ENCODE measurements at regions not wholly inside any gene's neighbourhood (a gene's known extent, or its start where the extent isn't known, plus 50 kb on each side); places are given as distances from the start of the nearest gene placed in this dataset.
A peak's percentile ranks its signal among the peaks of the same experiment; 100 is the strongest.

DNA sequence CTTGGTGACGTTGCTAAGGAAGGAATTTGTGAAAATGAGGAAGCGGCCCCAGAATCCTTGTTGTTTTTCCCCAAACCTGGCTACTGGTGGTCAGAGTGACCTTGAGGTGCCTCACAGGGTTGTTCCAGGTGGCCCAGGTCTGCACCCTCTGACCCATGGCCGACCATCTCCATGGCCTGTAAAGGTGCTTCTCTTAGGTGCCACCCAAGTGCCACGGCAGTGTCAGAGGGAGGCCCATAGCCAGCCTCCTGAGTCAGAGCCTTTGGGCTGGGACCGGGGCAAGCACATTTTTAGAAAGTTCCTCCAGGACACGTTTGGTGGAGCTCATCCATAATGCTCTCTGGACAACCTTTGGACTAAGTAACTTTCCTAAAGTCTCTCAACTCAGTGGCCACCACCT lies 83.9 kb upstream of the IRS2 start (continued):
- no peak for TF ChIP-seq POLR2AphosphoS5 (IDR thresholded peaks at IDR 0.05; ENCODE audit: low read depth)
- no peak for TF ChIP-seq ZNF331 (CRISPR knock-in tag; IDR thresholded peaks at IDR 0.05; ENCODE audit: low read depth)
- TF ChIP-seq, protein P1, sequence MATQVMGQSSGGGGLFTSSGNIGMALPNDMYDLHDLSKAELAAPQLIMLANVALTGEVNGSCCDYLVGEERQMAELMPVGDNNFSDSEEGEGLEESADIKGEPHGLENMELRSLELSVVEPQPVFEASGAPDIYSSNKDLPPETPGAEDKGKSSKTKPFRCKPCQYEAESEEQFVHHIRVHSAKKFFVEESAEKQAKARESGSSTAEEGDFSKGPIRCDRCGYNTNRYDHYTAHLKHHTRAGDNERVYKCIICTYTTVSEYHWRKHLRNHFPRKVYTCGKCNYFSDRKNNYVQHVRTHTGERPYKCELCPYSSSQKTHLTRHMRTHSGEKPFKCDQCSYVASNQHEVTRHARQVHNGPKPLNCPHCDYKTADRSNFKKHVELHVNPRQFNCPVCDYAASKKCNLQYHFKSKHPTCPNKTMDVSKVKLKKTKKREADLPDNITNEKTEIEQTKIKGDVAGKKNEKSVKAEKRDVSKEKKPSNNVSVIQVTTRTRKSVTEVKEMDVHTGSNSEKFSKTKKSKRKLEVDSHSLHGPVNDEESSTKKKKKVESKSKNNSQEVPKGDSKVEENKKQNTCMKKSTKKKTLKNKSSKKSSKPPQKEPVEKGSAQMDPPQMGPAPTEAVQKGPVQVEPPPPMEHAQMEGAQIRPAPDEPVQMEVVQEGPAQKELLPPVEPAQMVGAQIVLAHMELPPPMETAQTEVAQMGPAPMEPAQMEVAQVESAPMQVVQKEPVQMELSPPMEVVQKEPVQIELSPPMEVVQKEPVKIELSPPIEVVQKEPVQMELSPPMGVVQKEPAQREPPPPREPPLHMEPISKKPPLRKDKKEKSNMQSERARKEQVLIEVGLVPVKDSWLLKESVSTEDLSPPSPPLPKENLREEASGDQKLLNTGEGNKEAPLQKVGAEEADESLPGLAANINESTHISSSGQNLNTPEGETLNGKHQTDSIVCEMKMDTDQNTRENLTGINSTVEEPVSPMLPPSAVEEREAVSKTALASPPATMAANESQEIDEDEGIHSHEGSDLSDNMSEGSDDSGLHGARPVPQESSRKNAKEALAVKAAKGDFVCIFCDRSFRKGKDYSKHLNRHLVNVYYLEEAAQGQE (IDR thresholded peaks at IDR 0.05; ENCODE audit: unreplicated experiment) = no peak
- TF ChIP-seq, protein P2, sequence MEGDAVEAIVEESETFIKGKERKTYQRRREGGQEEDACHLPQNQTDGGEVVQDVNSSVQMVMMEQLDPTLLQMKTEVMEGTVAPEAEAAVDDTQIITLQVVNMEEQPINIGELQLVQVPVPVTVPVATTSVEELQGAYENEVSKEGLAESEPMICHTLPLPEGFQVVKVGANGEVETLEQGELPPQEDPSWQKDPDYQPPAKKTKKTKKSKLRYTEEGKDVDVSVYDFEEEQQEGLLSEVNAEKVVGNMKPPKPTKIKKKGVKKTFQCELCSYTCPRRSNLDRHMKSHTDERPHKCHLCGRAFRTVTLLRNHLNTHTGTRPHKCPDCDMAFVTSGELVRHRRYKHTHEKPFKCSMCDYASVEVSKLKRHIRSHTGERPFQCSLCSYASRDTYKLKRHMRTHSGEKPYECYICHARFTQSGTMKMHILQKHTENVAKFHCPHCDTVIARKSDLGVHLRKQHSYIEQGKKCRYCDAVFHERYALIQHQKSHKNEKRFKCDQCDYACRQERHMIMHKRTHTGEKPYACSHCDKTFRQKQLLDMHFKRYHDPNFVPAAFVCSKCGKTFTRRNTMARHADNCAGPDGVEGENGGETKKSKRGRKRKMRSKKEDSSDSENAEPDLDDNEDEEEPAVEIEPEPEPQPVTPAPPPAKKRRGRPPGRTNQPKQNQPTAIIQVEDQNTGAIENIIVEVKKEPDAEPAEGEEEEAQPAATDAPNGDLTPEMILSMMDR (conservative IDR thresholded peaks at IDR 0.05; ENCODE audit: low read depth in 2 of 2) = no peak
- TF ChIP-seq STAT1 (IDR thresholded peaks at IDR 0.05; ENCODE audit: unreplicated experiment) = no peak
- TF ChIP-seq NANOG (IDR thresholded peaks at IDR 0.05; ENCODE audit: borderline replicate concordance) = no peak
- no peak for TF ChIP-seq ZNF114 (CRISPR knock-in tag; IDR thresholded peaks at IDR 0.05)
- no peak for TF ChIP-seq EZH2 (IDR thresholded peaks at IDR 0.05; ENCODE audit: low read depth, unreplicated experiment)
- TF ChIP-seq EZH2phosphoT487 (IDR thresholded peaks at IDR 0.05; ENCODE audit: unreplicated experiment) = no peak
- TF ChIP-seq, protein P3, sequence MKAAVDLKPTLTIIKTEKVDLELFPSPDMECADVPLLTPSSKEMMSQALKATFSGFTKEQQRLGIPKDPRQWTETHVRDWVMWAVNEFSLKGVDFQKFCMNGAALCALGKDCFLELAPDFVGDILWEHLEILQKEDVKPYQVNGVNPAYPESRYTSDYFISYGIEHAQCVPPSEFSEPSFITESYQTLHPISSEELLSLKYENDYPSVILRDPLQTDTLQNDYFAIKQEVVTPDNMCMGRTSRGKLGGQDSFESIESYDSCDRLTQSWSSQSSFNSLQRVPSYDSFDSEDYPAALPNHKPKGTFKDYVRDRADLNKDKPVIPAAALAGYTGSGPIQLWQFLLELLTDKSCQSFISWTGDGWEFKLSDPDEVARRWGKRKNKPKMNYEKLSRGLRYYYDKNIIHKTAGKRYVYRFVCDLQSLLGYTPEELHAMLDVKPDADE (IDR thresholded peaks at IDR 0.05) = no peak
- no peak for TF ChIP-seq CREB1 (CRISPR knock-in tag; IDR thresholded peaks at IDR 0.05; ENCODE audit: low read depth)

DNA sequence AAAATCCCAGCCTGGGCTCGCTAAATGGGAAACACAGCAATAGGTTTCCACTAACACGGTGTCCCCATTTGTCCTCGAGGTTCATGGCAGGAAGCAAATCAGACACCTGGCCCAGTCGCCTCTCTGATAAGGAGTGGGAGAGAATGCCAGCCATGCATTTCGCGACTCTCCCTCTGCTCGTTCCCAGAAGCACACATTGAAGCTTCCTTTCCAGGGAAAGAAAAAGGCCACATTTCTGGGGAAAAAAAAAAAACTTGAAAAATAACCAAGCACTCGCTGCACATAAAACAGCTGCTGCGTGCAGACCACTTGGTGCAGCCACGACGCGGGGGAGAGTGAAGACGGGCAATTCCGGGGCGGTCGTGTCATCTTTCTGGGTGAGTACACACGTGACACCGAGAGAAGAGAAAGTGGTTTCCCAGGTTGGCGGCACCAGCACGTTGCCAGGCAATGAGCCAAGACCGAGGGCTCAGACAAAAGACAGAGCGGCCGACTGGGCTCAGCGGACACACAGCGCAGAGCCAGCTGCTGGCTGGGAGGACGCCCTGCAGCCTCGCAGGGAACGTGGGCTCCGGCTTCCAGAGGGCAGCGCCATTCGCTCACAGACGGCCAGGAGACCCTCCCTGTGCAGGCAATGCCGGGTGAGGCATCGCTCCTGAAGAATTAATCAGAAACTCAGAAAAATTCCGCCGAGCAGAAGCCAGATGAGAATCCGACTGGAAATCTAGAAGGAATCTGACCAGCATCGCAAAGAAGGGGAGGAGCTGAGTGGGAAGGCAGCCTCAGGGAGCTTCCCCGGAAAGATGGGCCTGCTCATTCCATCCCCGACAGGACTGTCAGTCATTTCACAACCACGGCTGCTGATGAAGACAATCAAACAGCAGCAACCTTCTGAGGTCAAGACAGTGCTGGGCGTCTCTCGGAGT lies 83.2 kb upstream of the IRS2 start:
- peaks cover 11% of the 10 kb centered on the region for H3K4me1 Mint-ChIP-seq
- no peak overlapping the region for H3K4me3 ChIP-seq
- no peaks in the 10 kb centered on the region for H3K9me2 ChIP-seq (ENCODE audit: insufficient read depth)
- no peaks in the 10 kb centered on the region for H3K79me2 ChIP-seq (replicated peaks; ENCODE audit: insufficient read depth)
- no peaks in the 10 kb centered on the region for H3K4me1 ChIP-seq (ENCODE audit: insufficient read depth)
- H3K27me3 Mint-ChIP-seq (ENCODE audit: insufficient read depth, low read depth, poor library complexity) = no peaks in the 10 kb centered on the region
- H3K27ac ChIP-seq (ENCODE audit: low read depth) = no peak overlapping the region
- no peaks in the 10 kb centered on the region for H3F3A ChIP-seq (replicated peaks; ENCODE audit: low read depth)
- DNase-seq (ENCODE audit: low spot score) = peak; percentile 28
- no peaks in the 10 kb centered on the region for H3K9me3 Mint-ChIP-seq
- no peaks in the 10 kb centered on the region for H3K36me3 ChIP-seq (ENCODE audit: insufficient read depth)
- H4K20me1 ChIP-seq (replicated peaks; ENCODE audit: insufficient read depth) = no peaks in the 10 kb centered on the region
- H3K36me3 Mint-ChIP-seq (ENCODE audit: low read depth) = no peaks in the 10 kb centered on the region
- no peak overlapping the region for H3K27ac Mint-ChIP-seq
- H3K4me2 ChIP-seq = no peak overlapping the region
- no peaks in the 10 kb centered on the region for H3K27me3 ChIP-seq (ENCODE audit: insufficient read depth)
- H2AFZ ChIP-seq = peak overlapping the region; percentile 84
- peak; percentile 89 for ATAC-seq
- no peak overlapping the region for H3K4me3 Mint-ChIP-seq
- no peak for TF ChIP-seq CREB1 (CRISPR knock-in tag; IDR thresholded peaks at IDR 0.05; ENCODE audit: low read depth)
- TF ChIP-seq, protein P4, sequence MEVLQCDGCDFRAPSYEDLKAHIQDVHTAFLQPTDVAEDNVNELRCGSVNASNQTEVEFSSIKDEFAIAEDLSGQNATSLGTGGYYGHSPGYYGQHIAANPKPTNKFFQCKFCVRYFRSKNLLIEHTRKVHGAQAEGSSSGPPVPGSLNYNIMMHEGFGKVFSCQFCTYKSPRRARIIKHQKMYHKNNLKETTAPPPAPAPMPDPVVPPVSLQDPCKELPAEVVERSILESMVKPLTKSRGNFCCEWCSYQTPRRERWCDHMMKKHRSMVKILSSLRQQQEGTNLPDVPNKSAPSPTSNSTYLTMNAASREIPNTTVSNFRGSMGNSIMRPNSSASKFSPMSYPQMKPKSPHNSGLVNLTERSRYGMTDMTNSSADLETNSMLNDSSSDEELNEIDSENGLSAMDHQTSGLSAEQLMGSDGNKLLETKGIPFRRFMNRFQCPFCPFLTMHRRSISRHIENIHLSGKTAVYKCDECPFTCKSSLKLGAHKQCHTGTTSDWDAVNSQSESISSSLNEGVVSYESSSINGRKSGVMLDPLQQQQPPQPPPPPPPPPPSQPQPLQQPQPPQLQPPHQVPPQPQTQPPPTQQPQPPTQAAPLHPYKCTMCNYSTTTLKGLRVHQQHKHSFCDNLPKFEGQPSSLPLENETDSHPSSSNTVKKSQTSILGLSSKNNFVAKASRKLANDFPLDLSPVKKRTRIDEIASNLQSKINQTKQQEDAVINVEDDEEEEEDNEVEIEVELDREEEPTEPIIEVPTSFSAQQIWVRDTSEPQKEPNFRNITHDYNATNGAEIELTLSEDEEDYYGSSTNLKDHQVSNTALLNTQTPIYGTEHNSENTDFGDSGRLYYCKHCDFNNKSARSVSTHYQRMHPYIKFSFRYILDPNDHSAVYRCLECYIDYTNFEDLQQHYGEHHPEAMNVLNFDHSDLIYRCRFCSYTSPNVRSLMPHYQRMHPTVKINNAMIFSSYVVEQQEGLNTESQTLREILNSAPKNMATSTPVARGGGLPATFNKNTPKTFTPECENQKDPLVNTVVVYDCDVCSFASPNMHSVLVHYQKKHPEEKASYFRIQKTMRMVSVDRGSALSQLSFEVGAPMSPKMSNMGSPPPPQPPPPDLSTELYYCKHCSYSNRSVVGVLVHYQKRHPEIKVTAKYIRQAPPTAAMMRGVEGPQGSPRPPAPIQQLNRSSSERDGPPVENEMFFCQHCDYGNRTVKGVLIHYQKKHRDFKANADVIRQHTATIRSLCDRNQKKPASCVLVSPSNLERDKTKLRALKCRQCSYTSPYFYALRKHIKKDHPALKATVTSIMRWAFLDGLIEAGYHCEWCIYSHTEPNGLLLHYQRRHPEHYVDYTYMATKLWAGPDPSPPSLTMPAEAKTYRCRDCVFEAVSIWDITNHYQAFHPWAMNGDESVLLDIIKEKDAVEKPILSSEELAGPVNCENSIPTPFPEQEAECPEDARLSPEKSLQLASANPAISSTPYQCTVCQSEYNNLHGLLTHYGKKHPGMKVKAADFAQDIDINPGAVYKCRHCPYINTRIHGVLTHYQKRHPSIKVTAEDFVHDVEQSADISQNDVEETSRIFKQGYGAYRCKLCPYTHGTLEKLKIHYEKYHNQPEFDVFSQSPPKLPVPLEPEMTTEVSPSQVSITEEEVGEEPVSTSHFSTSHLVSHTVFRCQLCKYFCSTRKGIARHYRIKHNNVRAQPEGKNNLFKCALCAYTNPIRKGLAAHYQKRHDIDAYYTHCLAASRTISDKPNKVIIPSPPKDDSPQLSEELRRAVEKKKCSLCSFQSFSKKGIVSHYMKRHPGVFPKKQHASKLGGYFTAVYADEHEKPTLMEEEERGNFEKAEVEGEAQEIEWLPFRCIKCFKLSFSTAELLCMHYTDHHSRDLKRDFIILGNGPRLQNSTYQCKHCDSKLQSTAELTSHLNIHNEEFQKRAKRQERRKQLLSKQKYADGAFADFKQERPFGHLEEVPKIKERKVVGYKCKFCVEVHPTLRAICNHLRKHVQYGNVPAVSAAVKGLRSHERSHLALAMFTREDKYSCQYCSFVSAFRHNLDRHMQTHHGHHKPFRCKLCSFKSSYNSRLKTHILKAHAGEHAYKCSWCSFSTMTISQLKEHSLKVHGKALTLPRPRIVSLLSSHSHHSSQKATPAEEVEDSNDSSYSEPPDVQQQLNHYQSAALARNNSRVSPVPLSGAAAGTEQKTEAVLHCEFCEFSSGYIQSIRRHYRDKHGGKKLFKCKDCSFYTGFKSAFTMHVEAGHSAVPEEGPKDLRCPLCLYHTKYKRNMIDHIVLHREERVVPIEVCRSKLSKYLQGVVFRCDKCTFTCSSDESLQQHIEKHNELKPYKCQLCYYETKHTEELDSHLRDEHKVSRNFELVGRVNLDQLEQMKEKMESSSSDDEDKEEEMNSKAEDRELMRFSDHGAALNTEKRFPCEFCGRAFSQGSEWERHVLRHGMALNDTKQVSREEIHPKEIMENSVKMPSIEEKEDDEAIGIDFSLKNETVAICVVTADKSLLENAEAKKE (CRISPR knock-in tag; IDR thresholded peaks at IDR 0.05) = no peak
